Activated naive CD4-positive, alpha-beta T cell treated with Interleukin-2 at 50 U/mL for 16 hours (primary cell): ENCODE measurements at regions not wholly inside any gene's neighbourhood (a gene's known extent, or its start where the extent isn't known, plus 50 kb on each side); places are given as distances from the start of the nearest gene placed in this dataset.

Experiments
- DNase-seq: peaks from one replicate; pipeline ENCODE4 v3.0.0-alpha.2; 2020

DNA sequence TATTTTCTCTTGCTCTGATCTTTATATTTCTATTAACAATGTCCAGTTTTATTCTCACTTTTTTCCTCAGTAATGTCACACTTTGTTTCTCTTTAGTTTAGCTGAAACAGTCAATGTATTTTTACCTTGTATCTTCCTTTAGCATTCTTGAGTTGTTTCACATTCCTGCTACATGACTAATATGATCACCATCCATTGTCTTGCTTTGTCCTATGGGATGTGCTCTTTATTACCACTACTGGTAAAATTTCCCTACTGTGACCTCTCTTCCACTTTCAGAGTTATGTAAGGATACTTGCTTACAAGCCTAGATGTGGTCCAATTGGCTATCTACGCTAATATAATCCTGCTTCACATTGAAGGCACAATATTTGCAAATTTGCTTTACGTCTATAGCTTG lies 457.9 kb downstream of the PIK3C3 start:
- no peak for DNase-seq

- DNase-seq: no peak
Measured at GRCh38 chr18:42413870-42414269, 458.8 kb downstream of the PIK3C3 start.

DNA sequence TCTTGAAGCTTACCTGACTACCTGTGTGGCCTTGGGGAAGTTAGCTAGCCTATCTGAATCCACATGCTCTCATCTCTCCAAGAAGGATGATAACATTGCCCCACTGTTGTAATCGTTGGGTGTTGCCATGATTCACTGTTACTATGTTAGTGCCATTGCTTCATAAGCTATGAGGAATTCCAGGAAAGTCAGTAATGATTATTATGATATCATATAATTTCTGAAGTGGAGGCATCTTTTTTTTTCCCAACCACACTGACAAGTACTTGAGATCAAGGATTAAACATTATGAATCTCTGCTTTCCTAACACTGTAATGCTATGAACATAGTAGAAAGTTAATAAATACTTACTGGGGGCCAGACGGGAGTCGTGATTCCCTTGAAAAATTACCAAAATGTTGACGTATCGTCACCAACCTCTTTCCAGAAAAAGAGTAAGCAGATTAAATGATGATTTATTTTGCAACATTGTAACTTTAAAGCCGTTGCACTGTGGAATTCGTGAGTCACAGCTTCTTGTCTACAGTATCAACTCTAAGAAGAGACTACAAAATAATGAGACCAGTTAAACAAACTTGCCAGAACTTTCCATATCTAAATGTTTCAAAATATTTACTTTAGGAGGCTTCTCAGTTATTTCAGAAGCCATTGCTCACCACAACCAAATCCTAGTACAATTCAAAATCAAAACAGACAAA lies 459.9 kb downstream of the PIK3C3 start:
- no peak for DNase-seq

GRCh38 chr18:42417189-42417588 lies 462.2 kb downstream of the PIK3C3 start:
- no peak for DNase-seq

DNA sequence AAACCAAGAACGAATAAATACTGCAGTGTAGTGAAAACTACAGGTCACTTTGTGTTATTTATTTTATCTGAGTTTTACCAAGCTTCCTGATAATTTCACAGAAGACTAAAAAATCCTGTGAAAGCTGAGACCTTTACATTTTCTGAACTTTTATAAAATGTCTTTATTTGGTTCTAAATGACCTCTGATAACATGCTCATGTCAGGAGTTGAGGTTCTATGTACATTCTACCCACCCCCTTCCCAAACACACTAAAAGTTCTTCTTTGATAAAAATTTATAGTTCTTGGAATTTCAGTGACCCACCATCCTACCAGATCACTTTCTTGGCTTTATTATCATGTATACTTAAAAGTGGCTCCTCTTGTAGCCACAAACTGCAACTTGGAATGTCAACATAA lies 463.1 kb downstream of the PIK3C3 start:
- no peak for DNase-seq

- no peak for DNase-seq
Measured at GRCh38 chr18:42425025-42425424, 470.0 kb downstream of the PIK3C3 start.

GRCh38 chr18:42426496-42427015 lies 471.5 kb downstream of the PIK3C3 start:
- DNase-seq: no peak

- DNase-seq: no peak
Measured at GRCh38 chr18:42429196-42429595, 474.2 kb downstream of the PIK3C3 start.

DNA sequence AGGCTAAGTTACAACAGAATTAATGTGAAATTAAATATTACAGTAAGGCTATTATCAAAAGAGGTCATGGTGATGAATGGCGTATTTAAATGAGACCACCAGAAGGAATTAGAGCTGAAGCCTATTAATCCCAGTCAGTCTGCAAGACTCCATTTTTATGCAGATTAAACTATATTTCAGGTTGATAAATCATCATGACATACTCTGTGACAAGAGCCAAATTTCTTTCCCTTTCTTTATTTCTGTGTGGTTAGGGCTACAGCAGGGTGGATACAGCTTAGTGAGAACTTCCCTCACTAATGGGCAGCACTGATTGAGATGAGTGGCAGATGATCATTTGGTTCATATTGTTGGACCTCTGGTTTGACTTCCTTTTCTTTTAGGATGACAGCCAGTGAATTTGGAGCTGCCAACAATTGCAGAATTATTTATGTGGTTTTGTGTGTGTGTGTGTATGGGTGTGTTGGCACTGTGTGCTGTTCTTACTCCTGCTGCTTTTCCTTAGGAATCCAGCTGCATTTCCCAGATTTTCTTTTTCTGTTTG lies 481.3 kb downstream of the PIK3C3 start:
- DNase-seq: no peak

GRCh38 chr18:42437001-42437400 lies 482.0 kb downstream of the PIK3C3 start:
- DNase-seq: no peak

- DNase-seq: no peak
Measured at GRCh38 chr18:42437646-42438045, 482.6 kb downstream of the PIK3C3 start.

DNA sequence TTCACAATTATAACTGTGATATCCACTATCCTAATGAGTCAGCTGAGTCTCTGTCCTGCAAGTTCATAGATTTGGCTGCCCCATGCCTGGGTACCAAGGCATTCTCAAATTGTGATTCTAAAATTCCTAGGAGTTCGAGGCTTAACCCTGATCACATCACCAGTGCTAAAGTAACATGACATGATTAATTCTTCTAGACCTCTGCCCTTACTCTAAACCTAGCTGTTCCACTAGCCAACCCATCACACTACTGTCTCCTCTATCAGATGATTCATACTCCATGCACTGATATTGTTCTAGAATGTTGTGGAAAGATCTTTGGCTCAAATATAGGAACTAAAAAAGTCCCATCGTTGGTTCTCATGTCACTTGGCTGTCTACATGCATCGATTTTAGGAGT lies 487.6 kb downstream of the PIK3C3 start:
- no peak for DNase-seq

- DNase-seq: no peak
Measured at GRCh38 chr18:42444349-42444748, 489.3 kb downstream of the PIK3C3 start.

GRCh38 chr18:42445359-42445758 lies 490.3 kb downstream of the PIK3C3 start:
- no peak for DNase-seq

- DNase-seq: no peak
Measured at GRCh38 chr18:42446195-42446594, 491.2 kb downstream of the PIK3C3 start.

- no peak for DNase-seq
Measured at GRCh38 chr18:42447688-42448087, 492.7 kb downstream of the PIK3C3 start.

DNA sequence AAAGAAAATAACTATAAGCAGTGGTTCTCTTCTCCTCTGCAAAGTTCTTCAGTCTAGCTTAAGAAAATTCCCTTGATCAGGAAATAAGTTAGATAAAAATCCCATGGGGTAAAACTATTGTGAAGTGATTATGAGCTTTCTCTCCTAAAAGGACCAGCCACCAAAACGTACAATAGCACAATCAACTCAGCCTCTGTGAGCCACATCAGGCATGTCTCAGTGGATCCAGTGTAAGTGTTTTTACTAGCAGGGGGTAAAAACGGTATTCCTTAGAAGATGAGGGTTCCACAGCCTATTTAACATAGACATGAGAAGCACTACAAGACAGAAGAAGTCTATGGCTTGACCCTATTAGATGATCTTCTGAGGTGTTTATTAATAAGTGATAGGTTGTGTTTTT lies 503.2 kb downstream of the PIK3C3 start:
- DNase-seq: no peak

DNA sequence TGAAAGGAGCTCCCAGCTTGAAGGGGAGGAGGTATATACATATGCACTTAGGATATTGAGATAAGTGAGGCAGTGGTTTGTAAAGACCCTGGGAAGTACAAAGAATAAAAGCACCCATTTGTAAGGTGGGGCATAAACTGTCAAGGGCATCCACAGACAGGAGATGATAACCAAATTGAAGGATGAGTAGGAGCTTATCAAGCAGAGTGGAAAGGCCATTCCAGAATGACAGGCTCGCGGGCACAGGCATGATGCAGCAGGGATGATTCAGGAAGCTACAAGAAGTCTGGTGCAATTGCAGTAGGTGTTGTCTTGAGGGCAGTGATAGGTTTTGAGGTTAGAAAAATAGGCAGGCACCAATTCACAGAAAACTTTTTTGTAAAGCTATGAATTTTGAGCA lies 504.8 kb downstream of the PIK3C3 start:
- no peak for DNase-seq

DNA sequence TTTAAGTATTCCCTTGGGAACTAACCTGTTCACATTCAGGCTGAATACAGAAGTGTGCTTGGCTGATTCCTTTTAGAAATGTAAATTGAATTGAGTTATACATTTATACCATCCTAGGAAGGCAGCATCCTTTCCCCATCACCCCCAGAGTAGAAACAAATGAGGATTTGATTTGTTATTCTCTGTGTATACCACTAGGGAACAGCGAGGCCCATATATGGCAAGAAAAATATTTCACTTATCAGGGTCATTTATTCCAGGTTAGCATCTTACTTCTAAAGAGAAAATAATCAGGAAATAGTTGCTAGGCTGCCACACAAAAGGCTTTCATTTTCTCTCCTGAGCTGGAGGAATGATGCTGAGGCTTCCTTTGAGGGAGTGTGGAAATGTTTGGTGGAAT lies 516.9 kb downstream of the PIK3C3 start:
- DNase-seq: no peak

DNA sequence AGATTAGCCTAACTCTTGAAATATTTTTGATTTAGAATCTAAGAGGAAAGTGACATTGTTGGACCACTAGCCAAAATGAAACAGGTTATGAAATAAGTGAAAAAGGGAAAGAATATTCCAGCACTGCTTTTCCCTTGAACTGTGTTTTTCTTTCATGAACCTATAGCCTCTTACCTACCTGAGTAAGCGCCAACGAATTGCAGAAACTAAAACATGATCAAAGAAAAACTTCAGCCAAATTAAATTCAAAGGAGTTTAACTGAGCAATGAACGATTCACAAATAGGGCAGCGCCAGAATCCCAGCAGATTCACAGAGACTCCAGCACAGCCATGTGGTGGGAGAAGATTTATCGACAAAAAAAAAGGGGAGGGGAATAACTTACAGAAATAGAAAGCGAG lies 518.6 kb downstream of the PIK3C3 start:
- DNase-seq: no peak

GRCh38 chr18:42474577-42474976 lies 519.5 kb downstream of the PIK3C3 start:
- DNase-seq: no peak

DNA sequence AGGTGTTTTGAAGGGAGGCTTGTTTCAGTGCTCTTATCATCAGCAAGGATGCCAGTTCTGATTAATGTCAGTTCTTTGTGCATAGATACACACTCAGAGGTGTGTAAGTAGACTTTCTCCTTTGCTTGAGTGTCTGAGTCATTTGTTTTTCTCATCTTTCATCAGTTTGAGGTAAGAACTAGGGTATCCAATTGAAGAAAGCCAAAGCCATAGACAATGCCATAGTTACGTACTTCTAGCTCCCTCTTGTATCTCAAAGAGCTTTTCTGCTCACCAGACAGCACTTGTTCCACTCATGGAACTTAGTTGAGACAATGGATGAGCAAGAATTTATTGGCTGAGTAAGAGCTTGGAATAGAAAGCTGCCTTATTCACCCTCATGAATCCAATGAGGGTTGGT lies 520.1 kb downstream of the PIK3C3 start:
- DNase-seq: no peak

DNA sequence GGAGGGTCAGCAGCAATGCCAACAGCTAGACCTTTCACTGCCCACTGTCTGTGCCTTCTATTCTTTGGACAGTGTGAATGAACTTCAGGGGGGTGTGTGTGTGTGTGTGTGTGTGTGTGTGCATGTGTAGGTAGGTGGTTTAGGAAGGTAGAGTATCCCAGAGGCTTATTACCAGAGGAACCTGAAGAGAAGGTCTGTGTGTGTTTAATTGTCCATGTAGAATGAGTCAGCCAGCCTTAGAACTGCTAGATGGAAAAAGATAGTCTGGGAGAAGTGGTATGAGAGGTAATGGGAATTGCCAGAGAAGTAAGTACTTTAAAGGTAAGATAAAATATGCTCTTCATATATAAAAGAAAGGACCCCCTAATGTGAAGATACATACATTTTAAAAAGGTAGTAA lies 522.2 kb downstream of the PIK3C3 start:
- DNase-seq: no peak

- DNase-seq: no peak
Measured at GRCh38 chr18:42480441-42480840, 525.4 kb downstream of the PIK3C3 start.

DNA sequence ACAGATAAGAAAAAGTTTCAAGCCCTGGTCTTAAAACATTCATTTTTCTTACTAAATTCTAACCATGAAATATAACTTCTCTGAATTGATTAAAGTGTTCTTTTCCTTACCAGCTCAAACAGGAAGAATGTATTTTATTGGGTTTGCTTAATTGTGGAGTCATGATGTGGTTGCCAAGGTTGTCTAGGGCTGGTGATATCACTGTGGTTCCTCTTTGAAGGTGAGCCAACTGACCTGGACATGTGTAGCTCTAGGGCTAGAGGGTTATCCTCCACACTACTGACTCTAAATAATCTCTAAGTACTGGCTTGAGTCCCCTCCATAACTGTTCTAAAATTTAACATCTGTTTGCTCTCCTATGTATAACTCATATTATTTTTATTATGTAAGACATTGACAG lies 529.6 kb downstream of the PIK3C3 start:
- DNase-seq: no peak
